Uterus (tissue), 2 donors: ENCODE measurements at regions not wholly inside any gene's neighbourhood (a gene's known extent, or its start where the extent isn't known, plus 50 kb on each side); places are given as distances from the start of the nearest gene placed in this dataset.

Experiments
- CTCF ChIP-seq, 4 experiments: fragments of 200-600 bp in 2 of 4; fragments of 450-650 bp in 2 of 4; sonication (generic) in 2 of 4; IDR thresholded peaks; one replicate each; pipeline ENCODE4 v1.5.1; 2016 to 2019; ENCODE audit warnings: antibody characterized with exemption in 4 of 4, mild to moderate bottlenecking in 2 of 4, moderate library complexity in 1 of 4
- POLR2A ChIP-seq, 2 donors: fragments of 450-650 bp; IDR thresholded peaks; one replicate each; pipeline ENCODE4 v1.6.1; 2016; ENCODE audit warnings: antibody characterized with exemption in 2 of 2, mild to moderate bottlenecking in 1 of 2, moderate library complexity in 1 of 2

GRCh38 chr1:182257369-182258063 is 134.1 kb downstream of the GLUL start:
- TF ChIP-seq CTCF (IDR thresholded peaks at IDR 0.05) (no peak), POLR2A (IDR thresholded peaks at IDR 0.05) (no peak)
